ENCODE measurements at regions not wholly inside any gene's neighbourhood (a gene's known extent, or its start where the extent isn't known, plus 50 kb on each side); places are given as distances from the start of the nearest gene placed in this dataset.

DNA sequence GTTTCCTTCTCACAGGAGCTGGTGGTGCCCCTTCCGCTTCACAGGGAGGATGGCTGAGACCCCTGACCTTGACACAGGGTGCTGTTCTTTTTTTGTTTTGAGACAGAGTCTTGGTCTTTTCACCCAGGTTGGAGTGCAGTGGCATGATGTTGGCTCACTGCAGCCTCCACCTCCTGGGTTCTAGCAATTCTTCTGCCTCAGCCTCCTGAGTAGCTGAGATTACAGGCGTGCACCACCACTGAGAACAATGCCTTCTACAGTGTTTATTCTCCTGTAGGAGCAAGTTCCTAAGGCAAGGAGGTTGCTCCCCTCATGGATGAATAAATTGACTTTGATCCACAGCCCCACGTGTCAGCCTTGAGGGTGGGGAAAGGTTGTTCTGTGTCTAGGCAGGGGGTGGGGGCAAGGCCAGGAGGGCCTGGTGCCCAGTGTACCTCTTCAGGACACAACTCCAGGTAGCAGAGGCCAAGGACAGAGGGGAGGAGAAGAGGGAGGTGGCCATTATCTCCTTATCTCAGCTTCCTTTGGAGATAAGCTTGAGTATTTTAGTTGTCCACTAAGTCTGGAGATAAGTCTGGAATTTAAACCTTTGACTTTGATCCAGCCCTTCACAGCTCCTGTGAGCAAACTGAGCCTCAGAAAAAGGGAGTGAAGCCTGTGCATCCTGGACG is 159.4 kb downstream of the SEC14L1 start:
- H3K27me3 ChIP-seq (replicated peaks; ENCODE audit: control insufficient read depth, insufficient read depth, low read length, poor library complexity, severe bottlenecking): no peaks in the 10 kb centered on the region
- no peak overlapping the region for H3K27ac ChIP-seq (ENCODE audit: insufficient read depth, low read length, poor library complexity, severe bottlenecking)
- no peak for DNase-seq
- H3K4me1 ChIP-seq (ENCODE audit: control insufficient read depth, insufficient read depth, low read length, poor library complexity, severe bottlenecking): no peaks in the 10 kb centered on the region
- no peaks in the 10 kb centered on the region for H3K36me3 ChIP-seq (ENCODE audit: control insufficient read depth, insufficient read depth, low read length)
- H3K9me3 ChIP-seq (ENCODE audit: control insufficient read depth, low read length): no peaks in the 10 kb centered on the region
- H3K4me3 ChIP-seq (ENCODE audit: insufficient read depth, low read depth, low read length, poor library complexity, severe bottlenecking): no peak overlapping the region

DNA sequence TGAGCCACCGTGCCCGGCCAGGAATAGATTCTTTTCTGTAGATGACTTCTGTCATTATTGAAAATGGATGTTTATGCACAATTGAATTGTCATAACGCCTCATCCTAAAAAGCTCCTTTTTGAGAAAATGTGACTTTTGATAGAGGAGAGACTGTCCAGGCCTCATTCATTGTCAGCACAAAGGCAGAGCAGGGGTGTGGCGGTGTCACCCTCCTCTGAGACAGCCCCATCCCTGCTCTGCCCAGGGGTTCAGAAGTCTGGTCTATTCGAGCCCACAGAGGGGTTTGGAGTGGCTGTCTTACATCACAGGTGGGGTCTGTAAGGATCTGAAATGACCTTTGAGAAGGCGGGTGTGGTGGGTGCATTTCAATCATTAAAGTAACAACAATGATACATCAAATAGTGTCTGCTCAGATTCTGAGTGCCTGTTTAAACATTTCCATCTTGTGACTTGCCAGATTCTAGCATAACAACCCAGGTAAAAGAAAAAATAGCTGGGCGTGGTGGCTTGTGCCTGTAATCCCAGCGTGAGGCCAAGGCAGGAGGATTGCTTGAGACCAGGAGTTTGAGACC is 161.0 kb downstream of the SEC14L1 start:
- DNase-seq: no peak
- no peak overlapping the region for H3K27ac ChIP-seq (ENCODE audit: insufficient read depth, low read length, poor library complexity, severe bottlenecking)
- no peaks in the 10 kb centered on the region for H3K4me1 ChIP-seq (ENCODE audit: control insufficient read depth, insufficient read depth, low read length, poor library complexity, severe bottlenecking)
- H3K36me3 ChIP-seq (ENCODE audit: control insufficient read depth, insufficient read depth, low read length): no peaks in the 10 kb centered on the region
- H3K9me3 ChIP-seq (ENCODE audit: control insufficient read depth, low read length): no peaks in the 10 kb centered on the region
- no peaks in the 10 kb centered on the region for H3K27me3 ChIP-seq (replicated peaks; ENCODE audit: control insufficient read depth, insufficient read depth, low read length, poor library complexity, severe bottlenecking)
- H3K4me3 ChIP-seq (ENCODE audit: insufficient read depth, low read depth, low read length, poor library complexity, severe bottlenecking): no peak overlapping the region

DNA sequence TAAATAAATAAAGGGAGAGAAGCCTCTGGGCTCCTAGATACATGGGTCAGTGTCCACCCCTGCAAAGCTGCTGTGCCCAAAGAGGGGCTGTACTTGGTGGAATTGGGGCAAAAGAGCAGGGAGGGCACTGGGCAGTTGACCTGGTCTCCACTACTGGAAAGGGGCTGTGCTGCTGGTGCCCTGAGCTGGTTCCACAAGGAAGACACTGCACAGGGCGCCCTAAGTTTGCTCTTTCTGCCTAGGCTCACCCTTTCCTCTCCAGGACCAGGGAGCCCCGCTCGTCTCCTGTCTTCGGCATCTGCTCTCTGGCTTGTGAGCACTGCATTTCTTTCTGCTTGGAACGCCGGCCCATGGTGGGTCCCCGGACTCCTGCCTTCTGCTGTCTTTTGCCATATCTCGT is 161.9 kb downstream of the SEC14L1 start:
- H3K27ac ChIP-seq (ENCODE audit: insufficient read depth, low read length, poor library complexity, severe bottlenecking): no peak overlapping the region
- no peak for DNase-seq
- no peaks in the 10 kb centered on the region for H3K36me3 ChIP-seq (ENCODE audit: control insufficient read depth, insufficient read depth, low read length)
- no peak overlapping the region for H3K4me3 ChIP-seq (ENCODE audit: insufficient read depth, low read depth, low read length, poor library complexity, severe bottlenecking)
- H3K9me3 ChIP-seq (ENCODE audit: control insufficient read depth, low read length): no peaks in the 10 kb centered on the region
- H3K27me3 ChIP-seq (replicated peaks; ENCODE audit: control insufficient read depth, insufficient read depth, low read length, poor library complexity, severe bottlenecking): no peaks in the 10 kb centered on the region
- H3K4me1 ChIP-seq (ENCODE audit: control insufficient read depth, insufficient read depth, low read length, poor library complexity, severe bottlenecking): no peaks in the 10 kb centered on the region

DNA sequence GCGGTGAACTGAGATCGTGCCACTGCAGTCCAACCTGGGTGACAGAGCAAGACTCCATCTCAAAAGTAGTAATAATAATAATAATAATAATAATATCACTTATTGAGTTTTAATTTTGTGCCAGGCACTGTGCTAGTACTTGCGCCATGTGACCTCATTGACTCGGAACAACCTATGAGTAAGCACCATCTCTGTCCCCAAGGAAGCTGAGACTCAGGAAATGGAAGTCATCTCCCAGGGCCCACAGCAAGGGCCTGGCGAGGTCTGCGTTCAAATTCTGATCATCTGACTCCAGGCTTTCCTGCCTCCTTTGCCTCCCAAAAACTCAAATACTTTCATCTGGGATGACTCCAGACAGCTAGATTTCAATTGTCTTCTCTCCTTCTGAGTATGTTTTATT is 162.9 kb downstream of the SEC14L1 start:
- no peaks in the 10 kb centered on the region for H3K4me1 ChIP-seq (ENCODE audit: control insufficient read depth, insufficient read depth, low read length, poor library complexity, severe bottlenecking)
- no peak for DNase-seq
- H3K9me3 ChIP-seq (ENCODE audit: control insufficient read depth, low read length): no peaks in the 10 kb centered on the region
- H3K27ac ChIP-seq (ENCODE audit: insufficient read depth, low read length, poor library complexity, severe bottlenecking): no peak overlapping the region
- no peaks in the 10 kb centered on the region for H3K36me3 ChIP-seq (ENCODE audit: control insufficient read depth, insufficient read depth, low read length)
- H3K4me3 ChIP-seq (ENCODE audit: insufficient read depth, low read depth, low read length, poor library complexity, severe bottlenecking): no peak overlapping the region
- H3K27me3 ChIP-seq (replicated peaks; ENCODE audit: control insufficient read depth, insufficient read depth, low read length, poor library complexity, severe bottlenecking): no peaks in the 10 kb centered on the region

DNA sequence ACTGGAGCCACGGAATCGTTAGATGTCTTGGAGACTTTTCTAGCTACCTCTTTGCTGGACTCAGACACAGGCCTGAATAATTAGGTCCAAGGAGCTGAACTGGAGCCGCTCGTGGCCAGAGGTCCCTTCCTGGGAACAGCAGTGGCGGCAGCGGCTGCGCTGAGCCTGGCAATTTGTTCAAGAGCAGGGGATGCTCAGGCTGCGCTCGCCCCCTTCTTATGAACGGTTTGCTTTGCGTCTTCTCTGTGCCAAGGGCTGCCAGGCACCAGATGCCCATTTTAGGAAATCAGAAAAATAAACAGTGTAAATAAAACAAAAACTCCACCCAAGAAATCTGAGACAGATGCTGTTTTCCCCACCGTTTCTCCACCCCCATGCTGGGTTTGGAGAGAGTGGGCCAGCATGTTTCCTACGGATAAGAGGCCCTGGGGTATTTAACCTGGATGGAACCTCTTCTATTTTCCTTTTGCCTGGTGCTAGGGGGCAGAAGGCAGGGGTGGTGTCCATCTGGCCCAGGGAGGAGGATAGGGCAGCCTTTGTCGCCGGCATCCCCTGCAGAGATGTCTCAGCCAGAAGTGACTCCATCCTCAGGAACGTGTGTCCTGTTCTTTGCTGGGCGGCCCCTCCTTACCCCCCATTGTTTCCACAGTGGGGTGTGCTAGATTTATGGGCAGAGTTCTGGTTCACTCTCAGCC is 163.4 kb downstream of the SEC14L1 start:
- no peaks in the 10 kb centered on the region for H3K27me3 ChIP-seq (replicated peaks; ENCODE audit: control insufficient read depth, insufficient read depth, low read length, poor library complexity, severe bottlenecking)
- DNase-seq: no peak
- no peak overlapping the region for H3K27ac ChIP-seq (ENCODE audit: insufficient read depth, low read length, poor library complexity, severe bottlenecking)
- H3K36me3 ChIP-seq (ENCODE audit: control insufficient read depth, insufficient read depth, low read length): no peaks in the 10 kb centered on the region
- H3K4me3 ChIP-seq (ENCODE audit: insufficient read depth, low read depth, low read length, poor library complexity, severe bottlenecking): no peak overlapping the region
- no peaks in the 10 kb centered on the region for H3K4me1 ChIP-seq (ENCODE audit: control insufficient read depth, insufficient read depth, low read length, poor library complexity, severe bottlenecking)
- H3K9me3 ChIP-seq (ENCODE audit: control insufficient read depth, low read length): no peaks in the 10 kb centered on the region

DNA sequence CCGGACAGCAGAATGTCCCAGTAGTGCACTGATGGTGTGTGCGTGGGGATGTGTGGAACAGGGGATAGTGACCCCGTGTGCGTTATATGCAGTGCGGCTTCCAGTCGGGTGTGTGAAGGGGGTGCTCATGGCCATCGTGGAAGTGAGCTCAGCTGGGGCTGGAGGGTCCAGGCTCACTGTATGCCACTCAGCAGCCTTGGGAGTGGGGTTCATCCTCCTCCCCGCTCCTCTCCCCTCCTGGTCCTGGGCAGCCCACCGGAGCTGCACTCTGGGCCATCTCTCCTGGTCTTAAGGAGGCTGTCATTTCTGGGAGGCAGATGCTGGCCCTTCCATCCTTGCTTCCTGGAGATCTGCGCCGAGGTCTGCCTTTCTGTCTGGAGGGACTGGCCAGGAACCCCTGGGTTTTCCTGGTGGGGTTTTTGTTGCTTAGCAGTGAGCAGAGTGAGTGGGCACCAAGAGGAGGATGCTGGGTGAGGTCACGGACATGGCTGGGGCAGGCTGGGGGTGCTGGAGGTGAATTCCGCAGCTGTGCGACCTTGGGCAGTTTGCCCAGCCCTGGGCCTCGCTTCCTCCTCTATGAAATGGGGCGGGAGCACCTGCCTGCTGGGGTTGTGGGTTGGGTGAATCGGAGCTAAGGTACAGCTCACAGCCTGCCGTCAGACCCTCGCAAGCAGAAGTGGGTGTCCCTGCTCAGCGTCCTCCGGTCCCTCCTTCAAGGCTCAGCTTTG is 164.1 kb downstream of the SEC14L1 start:
- Histone ChIP-seq H3K27me3 (replicated peaks; ENCODE audit: control insufficient read depth, insufficient read depth, low read length, poor library complexity, severe bottlenecking) (no peaks in the 10 kb centered on the region), H3K36me3 (ENCODE audit: control insufficient read depth, insufficient read depth, low read length) (no peaks in the 10 kb centered on the region), H3K4me3 (ENCODE audit: insufficient read depth, low read depth, low read length, poor library complexity, severe bottlenecking) (no peak overlapping the region), H3K4me1 (ENCODE audit: control insufficient read depth, insufficient read depth, low read length, poor library complexity, severe bottlenecking) (no peaks in the 10 kb centered on the region), H3K27ac (ENCODE audit: insufficient read depth, low read length, poor library complexity, severe bottlenecking) (no peak overlapping the region), H3K9me3 (ENCODE audit: control insufficient read depth, low read length) (no peaks in the 10 kb centered on the region)
- DNase-seq: no peak

DNA sequence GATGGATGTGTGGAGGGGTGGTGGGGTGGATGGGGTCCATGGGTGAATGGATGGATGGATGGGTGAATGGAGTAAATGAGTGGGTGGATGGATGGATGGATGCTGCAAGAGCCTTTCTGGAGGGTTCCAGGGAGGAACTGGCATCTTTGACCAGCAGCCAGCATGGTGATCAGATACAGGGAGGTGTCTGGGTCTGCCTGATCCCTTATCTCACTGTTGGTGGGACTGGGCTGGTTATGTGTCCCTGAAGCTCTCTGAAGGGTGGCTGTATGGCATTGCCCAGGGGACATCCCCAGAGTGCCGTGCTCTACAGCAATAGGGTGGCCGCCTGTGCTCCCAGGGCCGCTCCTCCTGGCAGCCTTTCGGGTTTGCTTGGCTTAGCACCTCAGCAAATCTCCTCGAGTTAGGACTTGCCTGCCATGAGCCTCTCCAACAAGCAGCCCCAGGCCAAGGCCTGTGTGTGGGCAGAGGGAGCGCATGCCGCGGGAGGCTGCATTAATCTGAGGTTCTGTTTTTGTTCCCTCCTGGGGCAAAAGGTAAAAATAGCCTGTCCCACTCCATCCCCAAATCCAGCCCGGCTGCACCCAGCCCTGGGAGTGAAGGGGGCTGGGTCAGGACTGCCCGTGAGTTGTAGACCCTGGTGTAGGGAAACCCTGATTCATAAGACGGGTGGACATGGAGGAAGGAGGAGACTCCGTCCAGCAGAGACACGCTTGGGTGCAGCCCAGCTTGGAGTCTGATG is 165.4 kb downstream of the SEC14L1 start:
- Histone ChIP-seq H3K4me1 (ENCODE audit: control insufficient read depth, insufficient read depth, low read length, poor library complexity, severe bottlenecking) (no peaks in the 10 kb centered on the region), H3K9me3 (ENCODE audit: control insufficient read depth, low read length) (no peaks in the 10 kb centered on the region), H3K36me3 (ENCODE audit: control insufficient read depth, insufficient read depth, low read length) (no peaks in the 10 kb centered on the region), H3K4me3 (ENCODE audit: insufficient read depth, low read depth, low read length, poor library complexity, severe bottlenecking) (no peak overlapping the region), H3K27me3 (replicated peaks; ENCODE audit: control insufficient read depth, insufficient read depth, low read length, poor library complexity, severe bottlenecking) (no peaks in the 10 kb centered on the region), H3K27ac (ENCODE audit: insufficient read depth, low read length, poor library complexity, severe bottlenecking) (no peak overlapping the region)
- DNase-seq: no peak

DNA sequence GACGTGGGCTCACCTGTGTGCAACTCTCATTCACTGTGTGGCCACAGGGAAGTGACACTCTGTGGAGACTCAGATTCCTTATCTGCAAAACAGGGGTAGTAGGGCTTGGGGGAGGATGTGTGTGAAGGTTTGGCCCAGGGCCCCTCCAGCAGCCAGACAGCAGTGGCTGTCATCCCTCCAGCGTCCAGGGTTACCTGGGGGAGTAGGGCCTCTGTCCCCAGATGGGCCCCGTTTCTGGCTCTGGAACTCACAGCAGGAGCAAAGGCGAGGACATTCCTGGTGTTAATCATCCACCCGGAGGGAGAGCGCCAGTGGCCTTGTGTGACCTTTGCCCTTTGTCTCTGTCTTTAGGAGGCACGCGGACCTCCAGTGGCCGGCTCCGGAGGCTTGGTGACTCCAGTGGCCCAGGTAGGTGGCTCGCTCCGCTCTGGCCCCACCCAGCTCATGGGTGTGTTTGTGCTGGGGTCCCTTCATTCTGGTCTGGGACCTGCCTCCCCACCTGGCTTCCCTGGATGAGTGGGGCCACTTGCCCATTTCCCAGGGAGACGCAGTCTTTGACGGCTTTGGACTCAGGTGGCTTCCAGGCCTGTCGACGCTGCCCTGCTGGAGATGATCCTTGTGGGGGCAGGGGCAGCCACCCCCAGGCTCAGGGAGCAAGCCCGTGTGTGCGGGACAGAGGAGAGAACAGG is 166.2 kb downstream of the SEC14L1 start:
- H3K36me3 ChIP-seq (ENCODE audit: control insufficient read depth, insufficient read depth, low read length): no peaks in the 10 kb centered on the region
- H3K9me3 ChIP-seq (ENCODE audit: control insufficient read depth, low read length): no peaks in the 10 kb centered on the region
- no peak for DNase-seq
- no peak overlapping the region for H3K4me3 ChIP-seq (ENCODE audit: insufficient read depth, low read depth, low read length, poor library complexity, severe bottlenecking)
- H3K27ac ChIP-seq (ENCODE audit: insufficient read depth, low read length, poor library complexity, severe bottlenecking): no peak overlapping the region
- no peaks in the 10 kb centered on the region for H3K27me3 ChIP-seq (replicated peaks; ENCODE audit: control insufficient read depth, insufficient read depth, low read length, poor library complexity, severe bottlenecking)
- H3K4me1 ChIP-seq (ENCODE audit: control insufficient read depth, insufficient read depth, low read length, poor library complexity, severe bottlenecking): no peaks in the 10 kb centered on the region

DNA sequence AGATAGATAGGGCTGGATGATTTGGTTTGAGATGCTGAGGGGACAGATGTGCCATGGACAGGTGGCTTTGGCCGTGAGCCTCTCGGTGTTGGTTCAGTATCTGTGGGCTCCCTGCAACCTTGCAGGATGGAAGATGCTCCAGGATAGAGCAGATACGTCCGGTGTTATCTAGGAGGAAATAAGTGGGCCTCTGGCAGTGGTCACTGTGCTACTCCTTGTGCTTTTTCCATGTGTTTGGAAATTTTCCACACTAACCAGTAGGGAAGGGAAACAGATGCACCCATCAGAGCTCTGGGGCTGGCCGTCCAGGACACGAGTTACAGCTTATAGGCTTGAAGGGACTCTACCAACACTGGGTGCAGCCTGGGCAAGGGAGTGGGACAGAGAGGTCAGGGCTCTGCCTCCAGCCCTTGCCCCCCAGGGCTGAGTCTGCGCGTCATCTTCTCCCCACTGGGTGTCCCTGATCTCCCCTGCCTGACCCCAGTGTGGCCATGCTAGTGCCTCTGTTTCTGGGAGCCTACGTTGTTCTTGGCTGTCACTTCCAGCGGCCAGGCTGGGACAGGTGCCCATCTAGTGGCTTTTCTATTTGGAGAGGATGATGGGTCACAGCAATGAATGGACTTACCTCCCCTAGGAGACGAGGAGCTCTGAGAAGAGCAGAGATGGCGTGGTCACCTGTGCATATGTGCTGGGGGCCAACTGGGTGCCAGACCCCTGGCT is 166.9 kb downstream of the SEC14L1 start:
- Histone ChIP-seq H3K4me3 (ENCODE audit: insufficient read depth, low read depth, low read length, poor library complexity, severe bottlenecking) (no peak overlapping the region), H3K36me3 (ENCODE audit: control insufficient read depth, insufficient read depth, low read length) (no peaks in the 10 kb centered on the region), H3K27me3 (replicated peaks; ENCODE audit: control insufficient read depth, insufficient read depth, low read length, poor library complexity, severe bottlenecking) (no peaks in the 10 kb centered on the region), H3K9me3 (ENCODE audit: control insufficient read depth, low read length) (no peaks in the 10 kb centered on the region), H3K27ac (ENCODE audit: insufficient read depth, low read length, poor library complexity, severe bottlenecking) (no peak overlapping the region), H3K4me1 (ENCODE audit: control insufficient read depth, insufficient read depth, low read length, poor library complexity, severe bottlenecking) (no peaks in the 10 kb centered on the region)
- no peak for DNase-seq

Measured in effector memory CD4-positive, alpha-beta T cell (primary cell).